ENCODE measurements at regions not wholly inside any gene's neighbourhood (a gene's known extent, or its start where the extent isn't known, plus 50 kb on each side); places are given as distances from the start of the nearest gene placed in this dataset.

DNA sequence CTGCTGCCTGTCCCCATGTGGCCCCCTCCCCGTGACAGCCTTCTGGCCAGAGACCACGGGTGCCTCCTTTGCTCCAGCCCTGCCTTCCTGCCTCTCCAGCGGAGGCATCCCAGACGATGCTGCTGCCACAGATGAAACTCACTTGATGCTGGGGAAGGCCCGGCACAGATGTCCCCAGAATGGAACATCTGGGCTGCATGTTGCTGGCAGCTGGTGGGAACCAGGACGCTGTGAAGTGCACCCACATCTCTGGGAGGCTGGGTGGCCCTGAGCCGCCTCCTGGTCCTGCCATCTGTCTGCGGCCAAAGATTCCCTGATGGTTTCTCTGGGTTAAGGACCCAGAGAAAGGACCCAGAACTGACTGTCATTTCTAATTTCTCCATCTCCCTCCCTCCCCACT, 51.9 kb upstream of the PTPRS start:
- no peak for DNase-seq (ENCODE audit: low read depth)
- TF ChIP-seq, protein P1, sequence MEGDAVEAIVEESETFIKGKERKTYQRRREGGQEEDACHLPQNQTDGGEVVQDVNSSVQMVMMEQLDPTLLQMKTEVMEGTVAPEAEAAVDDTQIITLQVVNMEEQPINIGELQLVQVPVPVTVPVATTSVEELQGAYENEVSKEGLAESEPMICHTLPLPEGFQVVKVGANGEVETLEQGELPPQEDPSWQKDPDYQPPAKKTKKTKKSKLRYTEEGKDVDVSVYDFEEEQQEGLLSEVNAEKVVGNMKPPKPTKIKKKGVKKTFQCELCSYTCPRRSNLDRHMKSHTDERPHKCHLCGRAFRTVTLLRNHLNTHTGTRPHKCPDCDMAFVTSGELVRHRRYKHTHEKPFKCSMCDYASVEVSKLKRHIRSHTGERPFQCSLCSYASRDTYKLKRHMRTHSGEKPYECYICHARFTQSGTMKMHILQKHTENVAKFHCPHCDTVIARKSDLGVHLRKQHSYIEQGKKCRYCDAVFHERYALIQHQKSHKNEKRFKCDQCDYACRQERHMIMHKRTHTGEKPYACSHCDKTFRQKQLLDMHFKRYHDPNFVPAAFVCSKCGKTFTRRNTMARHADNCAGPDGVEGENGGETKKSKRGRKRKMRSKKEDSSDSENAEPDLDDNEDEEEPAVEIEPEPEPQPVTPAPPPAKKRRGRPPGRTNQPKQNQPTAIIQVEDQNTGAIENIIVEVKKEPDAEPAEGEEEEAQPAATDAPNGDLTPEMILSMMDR (IDR thresholded peaks at IDR 0.05; ENCODE audit: insufficient read depth, low read depth, low read length, missing control alignments) = no peak
- no peak overlapping the region for H3K4me3 ChIP-seq (ENCODE audit: low read length)

- DNase-seq (ENCODE audit: low read depth) = no peak
Observed at GRCh38 chr19:5393088-5393487, 52.5 kb upstream of the PTPRS start.

DNA sequence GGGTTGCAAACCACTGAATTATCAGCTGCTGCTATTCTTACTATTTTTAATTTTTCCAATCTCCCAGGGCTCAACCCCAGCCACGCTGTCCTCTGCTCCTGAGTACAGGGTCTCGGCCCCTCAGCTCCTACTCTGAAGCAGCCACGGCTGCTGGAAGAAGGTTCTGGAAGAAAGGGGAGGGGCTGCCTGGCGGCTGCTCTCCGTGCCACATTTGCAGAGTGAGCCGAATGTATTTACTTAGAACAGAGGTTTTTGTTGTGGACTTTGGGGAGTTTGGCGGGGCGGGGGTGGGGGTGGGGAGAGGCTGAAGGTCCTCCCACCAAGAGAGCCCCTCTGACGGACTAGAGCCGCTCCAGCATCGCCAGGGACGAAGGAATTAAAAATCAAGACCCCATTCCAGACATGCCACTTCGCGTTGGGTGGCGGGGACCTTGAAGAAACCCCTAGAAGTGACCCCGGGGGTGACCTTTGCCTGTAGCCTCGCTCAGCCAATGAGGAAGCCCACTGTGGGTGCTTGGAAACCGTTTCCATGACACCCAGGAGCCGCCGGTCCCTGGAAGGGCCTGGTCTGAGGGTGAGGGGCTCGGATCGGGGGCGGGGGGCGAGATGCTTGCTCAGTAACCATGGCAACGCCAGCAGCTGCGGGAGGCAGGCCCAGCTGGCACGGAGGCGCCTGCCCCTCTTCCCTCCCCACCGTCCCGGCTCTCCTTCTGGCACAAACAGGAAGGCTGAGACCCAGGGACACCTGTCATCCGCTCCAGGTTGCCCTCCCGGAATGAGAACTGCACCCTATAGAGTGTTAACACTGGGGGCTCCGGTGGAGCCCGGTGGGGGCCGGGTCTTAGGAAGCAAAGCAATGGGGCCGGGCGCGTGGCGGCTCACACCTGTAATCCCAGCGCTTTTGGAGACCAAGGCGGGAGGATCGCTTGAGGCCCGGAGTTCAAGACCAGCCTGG, 54.2 kb upstream of the PTPRS start:
- TF ChIP-seq, protein P1 (IDR thresholded peaks at IDR 0.05; ENCODE audit: insufficient read depth, low read depth, low read length, missing control alignments) = no peak
- H3K4me3 ChIP-seq (ENCODE audit: low read length) = no peak overlapping the region
- DNase-seq (ENCODE audit: low read depth) = no peak

More at GRCh38 chr19:5393088-5393487, 52.5 kb upstream of the PTPRS start:
- TF ChIP-seq, protein P1 (IDR thresholded peaks at IDR 0.05; ENCODE audit: insufficient read depth, low read depth, low read length, missing control alignments) = no peak
- no peak overlapping the region for H3K4me3 ChIP-seq (ENCODE audit: low read length)

DNA sequence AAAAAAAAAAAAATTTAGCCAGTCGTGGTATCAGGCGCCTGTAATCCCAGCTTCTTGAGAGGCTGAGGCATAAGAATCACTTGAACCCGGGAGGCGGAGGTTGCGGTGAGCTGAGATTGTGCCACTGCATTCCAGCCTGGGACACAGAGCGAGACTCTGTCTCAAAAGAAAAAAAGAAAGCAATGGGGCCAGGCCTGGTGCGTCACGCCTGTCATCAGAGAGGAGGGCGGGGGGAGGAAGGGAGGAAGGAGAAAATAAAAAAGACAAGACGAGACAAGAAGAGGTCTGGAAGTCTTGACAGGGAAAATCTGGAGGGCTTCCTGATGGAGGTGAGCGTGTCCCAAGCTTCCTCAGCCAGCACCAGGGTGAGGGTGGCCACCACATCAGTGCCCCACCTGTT, 54.9 kb upstream of the PTPRS start:
- DNase-seq (ENCODE audit: low read depth) = no peak
- TF ChIP-seq, protein P1 (IDR thresholded peaks at IDR 0.05; ENCODE audit: insufficient read depth, low read depth, low read length, missing control alignments) = no peak
- H3K4me3 ChIP-seq (ENCODE audit: low read length) = no peak overlapping the region

GRCh38 chr19:5396096-5396939, 55.7 kb upstream of the PTPRS start:
- no peak overlapping the region for H3K4me3 ChIP-seq (ENCODE audit: low read length)
- TF ChIP-seq, protein P1 (IDR thresholded peaks at IDR 0.05; ENCODE audit: insufficient read depth, low read depth, low read length, missing control alignments) = no peak
- DNase-seq (ENCODE audit: low read depth) = no peak

DNA sequence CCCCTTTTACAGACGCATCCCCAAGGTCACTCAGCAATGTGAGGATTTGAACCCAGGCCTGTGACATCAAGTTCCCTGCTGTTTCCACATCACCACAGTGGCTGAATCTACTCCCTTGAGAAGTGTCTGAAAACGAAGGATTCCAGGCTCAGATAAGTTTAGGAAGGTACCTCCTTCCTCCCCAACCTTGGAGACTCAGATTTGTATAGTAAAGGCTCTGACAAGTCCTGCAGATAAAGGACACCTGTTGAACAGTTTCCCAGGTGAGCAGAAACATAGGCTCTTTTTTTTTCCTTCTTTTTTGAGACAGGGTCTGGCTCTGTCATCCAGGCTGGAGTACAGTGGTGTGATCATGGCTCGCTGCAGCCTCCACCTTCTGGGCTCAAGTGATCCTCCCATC, 56.4 kb upstream of the PTPRS start:
- TF ChIP-seq, protein P1 (IDR thresholded peaks at IDR 0.05; ENCODE audit: insufficient read depth, low read depth, low read length, missing control alignments) = no peak
- DNase-seq (ENCODE audit: low read depth) = no peak
- H3K4me3 ChIP-seq (ENCODE audit: low read length) = no peak overlapping the region

Measured in epithelial cell of esophagus (primary cell).